Adrenal gland (tissue), 5 donors: ENCODE measurements at regions not wholly inside any gene's neighbourhood (a gene's known extent, or its start where the extent isn't known, plus 50 kb on each side); places are given as distances from the start of the nearest gene placed in this dataset.

Source experiments
- CTCF ChIP-seq, 6 experiments: fragments of 450-650 bp in 4 of 6; fragments of 200-600 bp in 2 of 6; sonication (generic) in 1 of 6; IDR thresholded peaks; 1 replicate in 5 of 6; 2 replicates in 1 of 6; pipeline versions ENCODE4 v1.5.1 to v1.8.0; 2016 to 2021; ENCODE audit warnings: antibody characterized with exemption in 6 of 6, mild to moderate bottlenecking in 2 of 6, moderate library complexity in 1 of 6
- POLR2A ChIP-seq, 2 donors: fragments of 450-650 bp; IDR thresholded peaks; one replicate each; pipeline ENCODE4 v1.6.1; 2017; ENCODE audit warnings: antibody characterized with exemption in 2 of 2, mild to moderate bottlenecking in 2 of 2, moderate library complexity in 1 of 2
- donor health status: DM: no; HTN: no; CAD: no.

GRCh38 chr15:39512643-39513042, 68.2 kb upstream of the THBS1 start:
- TF ChIP-seq POLR2A (IDR thresholded peaks at IDR 0.05), result no peak
- TF ChIP-seq CTCF (IDR thresholded peaks at IDR 0.05), result no peak
